Loucy (cell line): ENCODE measurements at regions not wholly inside any gene's neighbourhood (a gene's known extent, or its start where the extent isn't known, plus 50 kb on each side); places are given as distances from the start of the nearest gene placed in this dataset.

Source experiments
- EZH2phosphoT487 ChIP-seq: fragments of 200-600 bp; IDR thresholded peaks from 2 replicates; pipeline ENCODE4 v1.6.1; 2018; ENCODE audit warnings: antibody characterized with exemption, mild to moderate bottlenecking, moderate library complexity, borderline replicate concordance
- TF ChIP-seq, protein P1 (sequence below): fragments of 200-600 bp; sonication (generic); conservative IDR thresholded peaks from 2 replicates; pipeline ENCODE4 v1.5.1; 2014; ENCODE audit warnings: mild to moderate bottlenecking, antibody characterized with exemption, low read length

- TF ChIP-seq, protein P1, sequence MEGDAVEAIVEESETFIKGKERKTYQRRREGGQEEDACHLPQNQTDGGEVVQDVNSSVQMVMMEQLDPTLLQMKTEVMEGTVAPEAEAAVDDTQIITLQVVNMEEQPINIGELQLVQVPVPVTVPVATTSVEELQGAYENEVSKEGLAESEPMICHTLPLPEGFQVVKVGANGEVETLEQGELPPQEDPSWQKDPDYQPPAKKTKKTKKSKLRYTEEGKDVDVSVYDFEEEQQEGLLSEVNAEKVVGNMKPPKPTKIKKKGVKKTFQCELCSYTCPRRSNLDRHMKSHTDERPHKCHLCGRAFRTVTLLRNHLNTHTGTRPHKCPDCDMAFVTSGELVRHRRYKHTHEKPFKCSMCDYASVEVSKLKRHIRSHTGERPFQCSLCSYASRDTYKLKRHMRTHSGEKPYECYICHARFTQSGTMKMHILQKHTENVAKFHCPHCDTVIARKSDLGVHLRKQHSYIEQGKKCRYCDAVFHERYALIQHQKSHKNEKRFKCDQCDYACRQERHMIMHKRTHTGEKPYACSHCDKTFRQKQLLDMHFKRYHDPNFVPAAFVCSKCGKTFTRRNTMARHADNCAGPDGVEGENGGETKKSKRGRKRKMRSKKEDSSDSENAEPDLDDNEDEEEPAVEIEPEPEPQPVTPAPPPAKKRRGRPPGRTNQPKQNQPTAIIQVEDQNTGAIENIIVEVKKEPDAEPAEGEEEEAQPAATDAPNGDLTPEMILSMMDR = no peak
- no peak for TF ChIP-seq EZH2phosphoT487
Observed at GRCh38 chr2:18276583-18277075, 283.8 kb downstream of the RDH14 start.
